ENCODE measurements at regions not wholly inside any gene's neighbourhood (a gene's known extent, or its start where the extent isn't known, plus 50 kb on each side); places are given as distances from the start of the nearest gene placed in this dataset.

DNA sequence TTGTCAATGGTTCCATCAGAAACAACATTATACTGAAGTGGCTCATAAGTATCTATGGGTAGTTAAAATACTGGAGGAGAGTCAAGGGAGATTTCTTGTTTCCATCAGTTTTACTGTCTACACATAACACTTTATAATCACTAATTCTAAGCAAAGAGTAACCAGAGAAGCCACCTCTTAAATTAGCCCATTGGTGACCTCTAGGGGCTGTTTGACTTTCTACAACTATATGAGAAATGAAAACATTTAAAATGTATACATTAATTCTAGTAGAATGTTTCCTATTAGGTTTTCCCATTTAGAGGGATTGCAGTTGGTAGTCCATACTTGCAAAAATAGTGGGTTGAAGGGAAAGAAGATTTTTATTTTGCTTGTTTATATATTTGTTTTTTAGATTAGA is 504.3 kb downstream of the FAM181B start:
- no peak for TF ChIP-seq POU6F1 (CRISPR knock-in tag; IDR thresholded peaks at IDR 0.05; ENCODE audit: borderline replicate concordance, low read depth)
- TF ChIP-seq ZNF70 (CRISPR knock-in tag; IDR thresholded peaks at IDR 0.05) = no peak
- no peak for TF ChIP-seq ZFP3 (CRISPR knock-in tag; IDR thresholded peaks at IDR 0.05)
- TF ChIP-seq, protein P1, sequence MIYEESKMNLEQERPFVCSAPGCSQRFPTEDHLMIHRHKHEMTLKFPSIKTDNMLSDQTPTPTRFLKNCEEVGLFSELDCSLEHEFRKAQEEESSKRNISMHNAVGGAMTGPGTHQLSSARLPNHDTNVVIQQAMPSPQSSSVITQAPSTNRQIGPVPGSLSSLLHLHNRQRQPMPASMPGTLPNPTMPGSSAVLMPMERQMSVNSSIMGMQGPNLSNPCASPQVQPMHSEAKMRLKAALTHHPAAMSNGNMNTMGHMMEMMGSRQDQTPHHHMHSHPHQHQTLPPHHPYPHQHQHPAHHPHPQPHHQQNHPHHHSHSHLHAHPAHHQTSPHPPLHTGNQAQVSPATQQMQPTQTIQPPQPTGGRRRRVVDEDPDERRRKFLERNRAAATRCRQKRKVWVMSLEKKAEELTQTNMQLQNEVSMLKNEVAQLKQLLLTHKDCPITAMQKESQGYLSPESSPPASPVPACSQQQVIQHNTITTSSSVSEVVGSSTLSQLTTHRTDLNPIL (CRISPR knock-in tag; IDR thresholded peaks at IDR 0.05; ENCODE audit: low read depth) = no peak
- no peak for TF ChIP-seq CSDC2 (CRISPR knock-in tag; IDR thresholded peaks at IDR 0.05)
- no peak for TF ChIP-seq GLIS3 (CRISPR knock-in tag; IDR thresholded peaks at IDR 0.05)
- no peak for TF ChIP-seq ARNTL (CRISPR knock-in tag; IDR thresholded peaks at IDR 0.05; ENCODE audit: borderline replicate concordance, low read depth)
- ATAC-seq = peak; percentile 61; the same call in 2 of the 3 replicates

GRCh38 chr11:82225930-82226329 is 507.7 kb downstream of the FAM181B start:
- TF ChIP-seq CSDC2 (CRISPR knock-in tag; IDR thresholded peaks at IDR 0.05) (no peak), ESRRG (CRISPR knock-in tag; IDR thresholded peaks at IDR 0.05) (no peak), ARNTL (CRISPR knock-in tag; IDR thresholded peaks at IDR 0.05; ENCODE audit: borderline replicate concordance, low read depth) (no peak)
- TF ChIP-seq, protein P2, sequence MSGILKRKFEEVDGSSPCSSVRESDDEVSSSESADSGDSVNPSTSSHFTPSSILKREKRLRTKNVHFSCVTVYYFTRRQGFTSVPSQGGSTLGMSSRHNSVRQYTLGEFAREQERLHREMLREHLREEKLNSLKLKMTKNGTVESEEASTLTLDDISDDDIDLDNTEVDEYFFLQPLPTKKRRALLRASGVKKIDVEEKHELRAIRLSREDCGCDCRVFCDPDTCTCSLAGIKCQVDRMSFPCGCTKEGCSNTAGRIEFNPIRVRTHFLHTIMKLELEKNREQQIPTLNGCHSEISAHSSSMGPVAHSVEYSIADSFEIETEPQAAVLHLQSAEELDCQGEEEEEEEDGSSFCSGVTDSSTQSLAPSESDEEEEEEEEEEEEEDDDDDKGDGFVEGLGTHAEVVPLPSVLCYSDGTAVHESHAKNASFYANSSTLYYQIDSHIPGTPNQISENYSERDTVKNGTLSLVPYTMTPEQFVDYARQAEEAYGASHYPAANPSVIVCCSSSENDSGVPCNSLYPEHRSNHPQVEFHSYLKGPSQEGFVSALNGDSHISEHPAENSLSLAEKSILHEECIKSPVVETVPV (CRISPR knock-in tag; IDR thresholded peaks at IDR 0.05) = no peak
- ATAC-seq = no peak

DNA sequence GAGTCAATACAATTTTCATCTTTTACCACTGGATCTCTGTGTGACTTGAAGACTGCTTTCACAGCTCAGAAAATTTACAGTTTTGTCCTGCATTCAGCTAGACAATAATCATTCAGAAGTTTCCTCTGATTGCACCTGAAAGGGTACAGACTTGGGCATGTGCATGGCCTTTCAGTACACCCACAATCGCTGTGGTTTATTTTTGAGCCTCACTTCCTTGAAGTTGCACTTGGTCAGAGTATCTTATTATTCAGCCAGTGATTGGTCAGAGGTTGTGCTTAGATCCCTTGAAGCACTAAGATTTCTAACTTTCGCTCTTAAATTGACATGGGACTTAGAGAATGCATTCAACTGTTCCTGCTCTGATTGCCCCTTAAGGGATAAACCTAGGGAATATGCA is 508.2 kb downstream of the FAM181B start:
- TF ChIP-seq POU6F1 (CRISPR knock-in tag; IDR thresholded peaks at IDR 0.05; ENCODE audit: borderline replicate concordance, low read depth) = no peak
- ATAC-seq = no peak

DNA sequence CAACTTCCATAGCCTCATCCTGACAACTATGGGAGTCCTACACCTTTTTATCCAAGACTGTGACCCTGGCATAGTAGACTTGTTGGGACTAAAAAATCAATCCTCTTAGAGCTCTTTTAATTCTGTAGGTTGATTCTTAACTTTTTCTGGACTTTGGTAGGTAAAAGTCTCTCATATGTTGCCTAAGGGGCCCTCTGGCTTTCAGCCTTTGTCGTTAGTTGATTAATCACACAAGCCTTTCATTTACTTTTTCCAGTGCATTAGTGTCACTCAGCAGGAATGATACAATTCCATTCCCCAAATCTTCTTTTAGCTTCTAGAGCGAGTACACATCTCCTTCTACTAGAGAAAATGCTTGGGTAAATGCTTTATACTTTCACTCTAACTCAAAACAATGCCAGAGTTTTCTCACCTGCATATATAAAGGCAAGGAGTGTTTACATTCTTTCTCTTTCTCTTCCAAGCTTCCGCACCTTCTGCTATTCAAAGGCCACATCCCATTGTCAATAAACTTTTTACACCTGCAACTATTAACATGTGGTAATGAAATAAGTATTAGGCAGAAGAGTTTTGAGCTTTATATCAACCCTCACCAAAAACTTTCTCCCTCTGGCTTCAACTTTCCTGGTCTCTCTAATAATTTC is 516.6 kb downstream of the FAM181B start:
- ATAC-seq = no peak
- TF ChIP-seq CSDC2 (CRISPR knock-in tag; IDR thresholded peaks at IDR 0.05) = no peak
- TF ChIP-seq, protein P1 (CRISPR knock-in tag; IDR thresholded peaks at IDR 0.05; ENCODE audit: low read depth) = no peak
- no peak for TF ChIP-seq ZFP3 (CRISPR knock-in tag; IDR thresholded peaks at IDR 0.05)
- no peak for TF ChIP-seq ARNTL (CRISPR knock-in tag; IDR thresholded peaks at IDR 0.05; ENCODE audit: borderline replicate concordance, low read depth)
- TF ChIP-seq ISL1 (CRISPR knock-in tag; IDR thresholded peaks at IDR 0.05) = no peak
- no peak for TF ChIP-seq PPARA (CRISPR knock-in tag; IDR thresholded peaks at IDR 0.05; ENCODE audit: borderline replicate concordance)
- no peak for TF ChIP-seq BACH2 (CRISPR knock-in tag; IDR thresholded peaks at IDR 0.05; ENCODE audit: borderline replicate concordance)

GRCh38 chr11:82210011-82210410 is 523.7 kb downstream of the FAM181B start:
- no peak for ATAC-seq
- TF ChIP-seq SNAI2 (CRISPR knock-in tag; IDR thresholded peaks at IDR 0.05) (no peak), GLIS3 (CRISPR knock-in tag; IDR thresholded peaks at IDR 0.05) (no peak), ISL1 (CRISPR knock-in tag; IDR thresholded peaks at IDR 0.05) (no peak), ARNTL (CRISPR knock-in tag; IDR thresholded peaks at IDR 0.05; ENCODE audit: borderline replicate concordance, low read depth) (no peak), RARB (CRISPR knock-in tag; IDR thresholded peaks at IDR 0.05) (no peak), ZFP30 (CRISPR knock-in tag; IDR thresholded peaks at IDR 0.05) (no peak), OSR1 (CRISPR knock-in tag; IDR thresholded peaks at IDR 0.05) (no peak), TSHZ2 (CRISPR knock-in tag; IDR thresholded peaks at IDR 0.05) (no peak), TCF4 (CRISPR knock-in tag; IDR thresholded peaks at IDR 0.05; ENCODE audit: borderline replicate concordance) (no peak), TOX (CRISPR knock-in tag; IDR thresholded peaks at IDR 0.05; ENCODE audit: borderline replicate concordance) (no peak), ZNF70 (CRISPR knock-in tag; IDR thresholded peaks at IDR 0.05) (no peak)
- TF ChIP-seq, protein P2 (CRISPR knock-in tag; IDR thresholded peaks at IDR 0.05) = no peak
- TF ChIP-seq, protein P1 (CRISPR knock-in tag; IDR thresholded peaks at IDR 0.05; ENCODE audit: low read depth) = no peak

Measured in SK-N-SH treated with all-trans-retinoic acid at 6 μM for 48 hours (cell line).